OCI-LY1 (cell line): ENCODE measurements at regions not wholly inside any gene's neighbourhood (a gene's known extent, or its start where the extent isn't known, plus 50 kb on each side); places are given as distances from the start of the nearest gene placed in this dataset.

Experiments used
- H2AFZ ChIP-seq: fragments of 200-600 bp; sonication (generic), shearing (Covaris generic); 2 replicates; pipeline ENCODE4 v1.6.0; 2014; ENCODE audit warnings: antibody characterized with exemption, mild to moderate bottlenecking, low read length
- H3F3A ChIP-seq: fragments of 200-600 bp; sonication (generic), shearing (Covaris generic); 2 replicates; pipeline ENCODE4 v1.6.0; 2014; ENCODE audit warnings: mild to moderate bottlenecking, antibody characterized with exemption, low read length, moderate library complexity; ENCODE audit not compliant: insufficient read depth
- H3K27ac ChIP-seq: fragments of 200-600 bp; sonication (generic); 2 replicates; pipeline ENCODE4 v1.5.1; 2014; ENCODE audit warnings: low read length, mixed run types, mild to moderate bottlenecking, low read depth; ENCODE audit not compliant: poor library complexity, severe bottlenecking
- H3K27me3 ChIP-seq: fragments of 200-600 bp; sonication (generic); 2 replicates; pipeline ENCODE4 v1.6.0; 2014; ENCODE audit warnings: antibody characterized with exemption, mild to moderate bottlenecking, low read length, moderate library complexity; ENCODE audit not compliant: insufficient read depth
- H3K36me3 ChIP-seq: fragments of 200-600 bp; sonication (generic); 2 replicates; pipeline ENCODE4 v1.6.1; 2014; ENCODE audit warnings: mild to moderate bottlenecking, antibody characterized with exemption, low read length, moderate library complexity, mixed read lengths; ENCODE audit not compliant: insufficient read depth
- H3K4me1 ChIP-seq: fragments of 200-600 bp; sonication (generic); 2 replicates; pipeline ENCODE4 v1.5.1; 2014; ENCODE audit warnings: mild to moderate bottlenecking, low read length, moderate library complexity; ENCODE audit not compliant: insufficient read depth, severe bottlenecking
- H3K4me2 ChIP-seq: fragments of 200-600 bp; sonication (generic), shearing (Covaris generic); 2 replicates; pipeline ENCODE4 v1.6.1; 2014; ENCODE audit warnings: low read length
- H3K4me3 ChIP-seq: fragments of 200-600 bp; sonication (generic); 2 replicates; pipeline ENCODE4 v1.5.1; 2014; ENCODE audit warnings: low read length, low read depth, mild to moderate bottlenecking, mixed read lengths; ENCODE audit not compliant: poor library complexity, severe bottlenecking
- H3K79me2 ChIP-seq: fragments of 200-600 bp; shearing (Covaris generic); 2 replicates; pipeline ENCODE4 v1.6.1; 2016; ENCODE audit warnings: mixed run types, low read length, mixed read lengths; ENCODE audit not compliant: insufficient read depth
- H3K9ac ChIP-seq: fragments of 200-600 bp; sonication (generic), shearing (Covaris generic); 2 replicates; pipeline ENCODE4 v1.6.1; 2014; ENCODE audit warnings: mild to moderate bottlenecking, low read length, mixed read lengths
- H3K9me2 ChIP-seq: fragments of 200-600 bp; sonication (generic), shearing (Covaris generic); 2 replicates; pipeline ENCODE4 v1.6.1; 2014; ENCODE audit warnings: low read depth, mild to moderate bottlenecking, low read length, mixed read lengths
- H3K9me3 ChIP-seq: fragments of 200-600 bp; shearing (Covaris generic); 2 replicates; pipeline ENCODE4 v1.6.1; 2014; ENCODE audit warnings: low read length, mixed read lengths
- H4K20me1 ChIP-seq: fragments of 200-600 bp; sonication (generic), shearing (Covaris generic); 2 replicates; pipeline ENCODE4 v1.6.0; 2016; ENCODE audit warnings: mild to moderate bottlenecking, low read length; ENCODE audit not compliant: insufficient read depth
- EZH2 ChIP-seq: fragments of 200-600 bp; sonication (generic), shearing (Covaris generic); IDR thresholded peaks from 2 replicates; pipeline ENCODE4 v1.8.0; 2017; ENCODE audit warnings: borderline replicate concordance, mixed run types, mild to moderate bottlenecking, antibody characterized with exemption, low read length, moderate library complexity, mixed read lengths
- TF ChIP-seq, protein P1 (sequence below): fragments of 200-600 bp; sonication (generic), shearing (Covaris generic); IDR thresholded peaks from 2 replicates; pipeline ENCODE4 v1.5.1; 2017; ENCODE audit warnings: mild to moderate bottlenecking, antibody characterized with exemption, low read length, moderate library complexity, mixed read lengths

DNA sequence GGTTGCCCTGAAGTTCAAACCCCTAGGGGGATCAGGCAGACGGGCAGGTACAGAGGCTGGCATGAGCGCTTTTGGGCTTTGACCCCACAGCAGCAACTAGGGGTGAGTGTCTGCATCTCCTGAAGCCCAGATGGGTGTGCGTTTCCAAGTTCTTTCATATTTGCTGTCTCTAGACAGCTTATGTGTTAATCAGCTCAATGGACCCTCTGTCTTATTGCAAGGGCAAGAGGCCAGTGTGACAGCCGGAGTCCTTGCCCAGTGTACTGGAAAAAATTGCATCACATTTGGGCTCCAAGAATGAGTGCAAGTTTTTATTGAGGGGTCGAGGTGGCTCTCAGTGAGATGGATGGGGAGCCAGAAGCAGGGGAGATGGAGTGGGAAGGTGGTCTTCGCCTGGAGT is 1863.7 kb upstream of the RAG2 start:
- no peak overlapping the region for H3K27ac ChIP-seq
- H3K27me3 ChIP-seq: no peaks in the 10 kb centered on the region
- no peaks in the 10 kb centered on the region for H3K36me3 ChIP-seq
- no peaks in the 10 kb centered on the region for H3K4me1 ChIP-seq
- no peak overlapping the region for H3K4me2 ChIP-seq
- no peak overlapping the region for H3K9ac ChIP-seq
- no peaks in the 10 kb centered on the region for H3K9me2 ChIP-seq
- H4K20me1 ChIP-seq: no peaks in the 10 kb centered on the region
- no peak overlapping the region for H2AFZ ChIP-seq
- H3K9me3 ChIP-seq: no peaks in the 10 kb centered on the region
- TF ChIP-seq, protein P1, sequence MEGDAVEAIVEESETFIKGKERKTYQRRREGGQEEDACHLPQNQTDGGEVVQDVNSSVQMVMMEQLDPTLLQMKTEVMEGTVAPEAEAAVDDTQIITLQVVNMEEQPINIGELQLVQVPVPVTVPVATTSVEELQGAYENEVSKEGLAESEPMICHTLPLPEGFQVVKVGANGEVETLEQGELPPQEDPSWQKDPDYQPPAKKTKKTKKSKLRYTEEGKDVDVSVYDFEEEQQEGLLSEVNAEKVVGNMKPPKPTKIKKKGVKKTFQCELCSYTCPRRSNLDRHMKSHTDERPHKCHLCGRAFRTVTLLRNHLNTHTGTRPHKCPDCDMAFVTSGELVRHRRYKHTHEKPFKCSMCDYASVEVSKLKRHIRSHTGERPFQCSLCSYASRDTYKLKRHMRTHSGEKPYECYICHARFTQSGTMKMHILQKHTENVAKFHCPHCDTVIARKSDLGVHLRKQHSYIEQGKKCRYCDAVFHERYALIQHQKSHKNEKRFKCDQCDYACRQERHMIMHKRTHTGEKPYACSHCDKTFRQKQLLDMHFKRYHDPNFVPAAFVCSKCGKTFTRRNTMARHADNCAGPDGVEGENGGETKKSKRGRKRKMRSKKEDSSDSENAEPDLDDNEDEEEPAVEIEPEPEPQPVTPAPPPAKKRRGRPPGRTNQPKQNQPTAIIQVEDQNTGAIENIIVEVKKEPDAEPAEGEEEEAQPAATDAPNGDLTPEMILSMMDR: no peak
- TF ChIP-seq EZH2: no peak
- H3K4me3 ChIP-seq: no peak overlapping the region
- H3K79me2 ChIP-seq: no peaks in the 10 kb centered on the region
- H3F3A ChIP-seq: no peaks in the 10 kb centered on the region

- Histone ChIP-seq H3K27me3 (no peaks in the 10 kb centered on the region), H3K4me2 (no peak overlapping the region), H3K9me2 (no peaks in the 10 kb centered on the region), H4K20me1 (no peaks in the 10 kb centered on the region), H3K9me3 (no peaks in the 10 kb centered on the region), H3K4me1 (no peaks in the 10 kb centered on the region), H3K79me2 (no peaks in the 10 kb centered on the region), H3F3A (no peaks in the 10 kb centered on the region), H3K9ac (no peak overlapping the region), H2AFZ (no peak overlapping the region), H3K27ac (no peak overlapping the region), H3K36me3 (no peaks in the 10 kb centered on the region), H3K4me3 (no peak overlapping the region)
- TF ChIP-seq EZH2: no peak
- TF ChIP-seq, protein P1: no peak
Measured at GRCh38 chr11:38460896-38461295, 1862.9 kb upstream of the RAG2 start.

GRCh38 chr11:38460429-38460828 is 1862.4 kb upstream of the RAG2 start:
- H3F3A ChIP-seq: no peaks in the 10 kb centered on the region
- H3K4me1 ChIP-seq: no peaks in the 10 kb centered on the region
- H3K9ac ChIP-seq: no peak overlapping the region
- no peaks in the 10 kb centered on the region for H3K27me3 ChIP-seq
- no peaks in the 10 kb centered on the region for H3K9me3 ChIP-seq
- no peak overlapping the region for H3K27ac ChIP-seq
- H3K36me3 ChIP-seq: no peaks in the 10 kb centered on the region
- H3K4me3 ChIP-seq: no peak overlapping the region
- no peaks in the 10 kb centered on the region for H3K9me2 ChIP-seq
- TF ChIP-seq EZH2: no peak
- TF ChIP-seq, protein P1: no peak
- H3K79me2 ChIP-seq: no peaks in the 10 kb centered on the region
- no peaks in the 10 kb centered on the region for H4K20me1 ChIP-seq
- no peak overlapping the region for H3K4me2 ChIP-seq
- no peak overlapping the region for H2AFZ ChIP-seq
